D721Med (cell line): ENCODE measurements at regions not wholly inside any gene's neighbourhood (a gene's known extent, or its start where the extent isn't known, plus 50 kb on each side); places are given as distances from the start of the nearest gene placed in this dataset.
"Not testable (repeated sequence)": the region's sequence is repeated elsewhere in the genome, so short reads cannot be mapped to it uniquely, and the experiment has no call there.

Experiments used
- DNase-seq: peaks from one replicate; pipeline ENCODE4 v3.0.0; 2011; ENCODE audit warnings: low spot score; ENCODE audit not compliant: insufficient read length
- FAIRE-seq: peaks from 2 replicates; lab custom pipeline; 2011; peaks lifted over from hg19 to GRCh38; lab: Jason Lieb, UNC
- TF ChIP-seq, protein P1 (sequence below): IDR thresholded peaks from 2 replicates; pipeline ENCODE4 v1.5.1; 2012; ENCODE audit warnings: mild to moderate bottlenecking, control low read depth; ENCODE audit not compliant: insufficient read depth; ENCODE audit errors: missing control alignments

GRCh38 chr5:18394443-18394804 lies 760.2 kb downstream of the TAF11L14 start:
- no peak for FAIRE-seq
- TF ChIP-seq, protein P1, sequence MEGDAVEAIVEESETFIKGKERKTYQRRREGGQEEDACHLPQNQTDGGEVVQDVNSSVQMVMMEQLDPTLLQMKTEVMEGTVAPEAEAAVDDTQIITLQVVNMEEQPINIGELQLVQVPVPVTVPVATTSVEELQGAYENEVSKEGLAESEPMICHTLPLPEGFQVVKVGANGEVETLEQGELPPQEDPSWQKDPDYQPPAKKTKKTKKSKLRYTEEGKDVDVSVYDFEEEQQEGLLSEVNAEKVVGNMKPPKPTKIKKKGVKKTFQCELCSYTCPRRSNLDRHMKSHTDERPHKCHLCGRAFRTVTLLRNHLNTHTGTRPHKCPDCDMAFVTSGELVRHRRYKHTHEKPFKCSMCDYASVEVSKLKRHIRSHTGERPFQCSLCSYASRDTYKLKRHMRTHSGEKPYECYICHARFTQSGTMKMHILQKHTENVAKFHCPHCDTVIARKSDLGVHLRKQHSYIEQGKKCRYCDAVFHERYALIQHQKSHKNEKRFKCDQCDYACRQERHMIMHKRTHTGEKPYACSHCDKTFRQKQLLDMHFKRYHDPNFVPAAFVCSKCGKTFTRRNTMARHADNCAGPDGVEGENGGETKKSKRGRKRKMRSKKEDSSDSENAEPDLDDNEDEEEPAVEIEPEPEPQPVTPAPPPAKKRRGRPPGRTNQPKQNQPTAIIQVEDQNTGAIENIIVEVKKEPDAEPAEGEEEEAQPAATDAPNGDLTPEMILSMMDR: no peak
- DNase-seq: no peak

DNA sequence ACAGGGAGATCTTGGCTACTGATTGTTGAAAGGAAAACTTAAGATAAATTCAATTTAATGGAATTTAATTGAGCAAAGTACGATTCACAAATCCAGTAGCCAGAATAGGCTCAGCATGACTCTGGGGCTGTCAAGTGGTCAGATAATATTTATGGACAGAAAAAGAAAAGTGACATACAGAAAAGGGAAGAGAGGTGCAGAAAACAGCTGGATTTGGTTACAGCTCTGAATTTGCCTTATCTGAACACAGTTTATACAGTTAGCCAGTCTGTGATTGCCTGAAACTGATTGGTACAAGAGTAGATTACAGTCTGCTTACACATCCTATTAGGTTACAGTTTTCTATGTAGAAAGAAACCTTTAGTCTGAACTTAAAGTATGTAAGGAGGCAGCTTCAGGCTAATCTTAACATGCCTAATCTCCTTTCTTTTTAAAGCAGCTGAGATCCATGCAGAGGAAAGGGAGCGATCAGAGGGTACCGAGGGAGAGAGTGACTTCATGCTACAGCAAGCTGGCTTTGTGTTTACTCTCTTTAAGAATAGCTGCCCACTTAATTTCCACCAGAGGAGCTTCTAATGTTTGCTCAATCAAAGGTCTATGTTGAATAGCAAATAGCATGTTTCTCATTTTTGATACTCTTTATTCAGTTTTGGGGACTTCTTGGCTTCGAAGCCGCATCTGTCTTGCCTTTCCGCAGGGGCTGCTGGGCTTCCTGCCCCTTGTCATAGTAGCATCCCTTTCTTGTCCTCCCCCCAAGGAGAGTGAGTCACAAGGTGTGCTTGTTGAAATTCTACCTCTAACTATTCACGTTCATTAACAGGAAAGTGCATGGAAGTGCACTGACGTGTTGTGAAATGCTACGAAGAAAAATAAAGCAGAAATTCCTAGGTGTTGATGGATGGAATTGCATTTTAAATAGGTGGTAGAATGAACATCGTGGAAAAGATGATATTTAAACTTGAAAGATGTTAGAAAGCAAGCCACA lies 761.2 kb downstream of the TAF11L14 start:
- DNase-seq: no peak
- no peak for FAIRE-seq
- TF ChIP-seq, protein P1: no peak

DNA sequence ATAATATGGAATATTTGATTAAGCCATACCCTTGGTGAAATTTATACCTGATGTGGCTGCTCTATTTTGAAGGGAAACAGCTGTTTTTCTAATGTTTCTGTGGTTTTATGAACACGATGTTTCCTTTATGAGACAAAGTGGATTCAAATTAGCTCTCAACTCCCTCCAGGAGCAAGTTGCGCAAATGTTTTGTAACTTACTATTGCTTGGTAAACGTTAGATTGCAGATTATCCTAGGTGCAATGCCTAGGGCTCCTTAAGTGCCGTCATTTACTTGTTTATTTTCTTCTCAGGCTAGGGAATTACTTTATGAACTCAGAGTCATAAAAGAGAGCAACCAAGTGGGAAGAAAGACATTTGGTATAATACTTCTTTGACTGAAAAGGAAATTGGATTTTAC lies 763.1 kb downstream of the TAF11L14 start:
- TF ChIP-seq, protein P1: no peak
- DNase-seq: no peak
- no peak for FAIRE-seq

DNA sequence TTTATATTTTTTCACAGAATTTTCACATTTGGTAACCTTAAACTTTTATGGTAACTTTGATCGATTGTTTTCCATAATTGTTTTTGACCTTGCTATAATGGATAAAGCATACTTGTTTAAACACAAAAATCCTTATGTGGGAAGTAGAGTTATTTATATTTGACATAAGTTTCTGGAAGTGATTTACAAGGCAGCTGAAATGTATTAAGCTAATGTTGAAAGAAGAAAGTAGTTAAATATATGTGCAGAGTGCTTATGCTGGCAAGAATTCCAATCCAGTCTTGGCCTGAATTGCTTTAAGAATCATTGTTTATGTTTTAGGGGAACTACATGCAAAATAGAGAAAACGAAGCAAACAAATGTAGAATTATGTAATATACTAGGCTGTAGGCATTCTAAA lies 763.6 kb downstream of the TAF11L14 start:
- no peak for FAIRE-seq
- no peak for DNase-seq
- TF ChIP-seq, protein P1: no peak

DNA sequence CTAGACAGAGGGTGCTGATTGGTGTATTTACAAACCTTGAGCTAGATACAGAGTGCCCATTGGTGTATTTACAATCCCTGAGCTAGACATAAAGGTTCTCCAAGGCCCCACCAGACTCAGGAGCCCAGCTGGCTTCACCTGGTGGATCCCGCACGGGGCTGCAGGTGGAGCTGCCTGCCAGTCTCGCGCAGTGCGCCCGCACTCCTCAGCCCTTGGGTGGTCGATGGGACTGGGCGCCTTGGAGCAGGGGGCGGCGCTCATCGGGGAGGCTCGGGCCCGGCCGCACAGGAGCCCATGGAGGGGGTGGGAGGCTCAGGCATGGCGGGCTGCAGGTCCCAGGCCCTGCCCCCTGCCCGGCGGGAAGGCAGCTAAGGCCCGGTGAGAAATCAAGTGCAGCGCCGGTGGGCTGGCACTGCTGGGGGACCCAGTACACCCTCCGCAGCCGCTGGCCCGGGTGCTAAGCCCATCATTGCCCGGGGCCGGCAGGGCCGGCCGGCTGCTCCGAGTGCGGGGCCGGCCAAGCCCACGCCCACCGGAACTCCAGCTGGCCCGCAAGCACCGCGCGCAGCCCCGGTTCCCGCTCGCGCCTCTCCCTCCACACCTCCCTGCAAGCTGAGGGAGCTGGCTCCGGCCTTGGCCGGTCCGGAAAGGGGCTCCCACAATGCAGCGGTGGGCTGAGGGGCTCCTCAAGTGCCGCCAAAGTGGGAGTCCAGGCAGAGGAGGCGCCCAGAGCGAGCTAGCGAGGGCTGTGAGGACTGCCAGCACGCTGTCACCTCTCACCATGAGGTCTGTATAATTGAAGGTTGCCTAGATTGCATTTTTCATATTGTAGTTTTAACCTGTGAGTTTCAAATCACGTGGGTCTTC lies 765.4 kb downstream of the TAF11L14 start:
- DNase-seq, FAIRE-seq: not testable (repeated sequence)

DNA sequence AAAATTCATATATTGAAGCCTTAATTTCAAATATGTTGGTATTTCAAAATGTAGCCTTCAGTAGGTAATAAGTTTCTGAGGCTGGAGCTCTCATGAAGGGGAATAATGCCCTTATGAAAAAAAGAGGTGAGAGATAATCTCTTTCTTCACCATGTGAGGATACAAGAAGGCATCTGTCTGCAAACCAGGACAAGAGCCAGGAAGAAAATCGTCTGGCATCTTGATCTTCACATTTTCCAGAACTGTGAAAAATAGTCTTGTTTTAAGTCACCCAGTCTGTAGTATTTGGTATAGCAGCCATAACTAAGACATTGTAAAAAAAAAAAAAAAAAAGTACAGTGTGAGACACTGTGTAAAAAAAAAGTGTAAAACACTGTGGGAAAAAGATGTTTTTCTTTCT lies 768.9 kb downstream of the TAF11L14 start:
- TF ChIP-seq, protein P1: no peak
- no peak for FAIRE-seq
- DNase-seq: no peak

GRCh38 chr5:18403941-18404438 lies 769.7 kb downstream of the TAF11L14 start:
- TF ChIP-seq, protein P1: no peak
- FAIRE-seq: no peak
- DNase-seq: no peak
